H9 (cell line): ENCODE measurements at regions not wholly inside any gene's neighbourhood (a gene's known extent, or its start where the extent isn't known, plus 50 kb on each side); places are given as distances from the start of the nearest gene placed in this dataset.

Experiments
- DNase-seq: peaks from one replicate; pipeline ENCODE4 v3.0.0-alpha.2; 2017
- H2AFZ ChIP-seq: one replicate; pipeline ENCODE4 v1.6.1; 2013; ENCODE audit warnings: mild to moderate bottlenecking, low read length, control low read depth, moderate library complexity
- H2AK5ac ChIP-seq: 2 replicates; pipeline ENCODE4 v1.6.1; 2013; ENCODE audit warnings: low read length, control low read depth, mixed read lengths; ENCODE audit not compliant: insufficient read length
- H2BK120ac ChIP-seq: one replicate; pipeline ENCODE4 v1.6.1; 2013; ENCODE audit warnings: low read depth, mild to moderate bottlenecking, low read length, control low read depth, inconsistent platforms; ENCODE audit not compliant: poor library complexity, severe bottlenecking
- H2BK12ac ChIP-seq: 2 replicates; pipeline ENCODE4 v1.6.1; 2013; ENCODE audit warnings: low read length, control low read depth, mixed read lengths, low read depth; ENCODE audit not compliant: insufficient read length
- H2BK15ac ChIP-seq: 2 replicates; pipeline ENCODE4 v1.6.1; 2013; ENCODE audit warnings: low read depth, low read length, control low read depth
- H2BK20ac ChIP-seq: one replicate; pipeline ENCODE4 v1.6.1; 2013; ENCODE audit warnings: low read depth, mild to moderate bottlenecking, low read length, control low read depth, inconsistent platforms; ENCODE audit not compliant: poor library complexity, severe bottlenecking
- H2BK5ac ChIP-seq: 2 replicates; pipeline ENCODE4 v1.6.1; 2013; ENCODE audit warnings: low read length, control low read depth, mixed read lengths; ENCODE audit not compliant: insufficient read length
- H3K14ac ChIP-seq: 2 replicates; pipeline ENCODE4 v1.6.1; 2013; ENCODE audit warnings: low read length, control low read depth; ENCODE audit not compliant: insufficient read depth
- H3K18ac ChIP-seq: 2 replicates; pipeline ENCODE4 v1.6.1; 2013; ENCODE audit warnings: low read depth, mild to moderate bottlenecking, mixed read lengths, low read length, control low read depth; ENCODE audit not compliant: insufficient read length
- H3K23ac ChIP-seq: 2 replicates; pipeline ENCODE4 v1.6.1; 2013; ENCODE audit warnings: low read length, control low read depth, mixed read lengths, low read depth; ENCODE audit not compliant: insufficient read length
- H3K23me2 ChIP-seq: 2 replicates; pipeline ENCODE4 v1.6.1; 2013; ENCODE audit warnings: low read depth, mild to moderate bottlenecking, mixed read lengths, low read length, control low read depth; ENCODE audit not compliant: insufficient read length, poor library complexity, severe bottlenecking
- H3K27ac ChIP-seq: 2 replicates; pipeline ENCODE4 v1.5.1; 2013; ENCODE audit warnings: low read length, control low read depth, mixed read lengths, low read depth; ENCODE audit not compliant: insufficient read length
- H3K27me3 ChIP-seq: 2 replicates; pipeline ENCODE4 v1.6.1; 2013; ENCODE audit warnings: low read length, control low read depth, inconsistent platforms; ENCODE audit not compliant: insufficient read depth
- H3K4ac ChIP-seq: 2 replicates; pipeline ENCODE4 v1.6.1; 2013; ENCODE audit warnings: low read depth, mild to moderate bottlenecking, control low read depth, inconsistent platforms, low read length, moderate library complexity
- H3K4me1 ChIP-seq: 2 replicates; pipeline ENCODE4 v1.6.1; 2013; ENCODE audit warnings: low read length, control low read depth, inconsistent platforms; ENCODE audit not compliant: insufficient read depth
- H3K4me2 ChIP-seq: 2 replicates; pipeline ENCODE4 v1.6.1; 2013; ENCODE audit warnings: low read length, control low read depth, mixed read lengths; ENCODE audit not compliant: insufficient read length, insufficient read depth
- H3K56ac ChIP-seq: 2 replicates; pipeline ENCODE4 v1.6.1; 2013; ENCODE audit warnings: low read depth, mild to moderate bottlenecking, mixed read lengths, low read length, control low read depth; ENCODE audit not compliant: insufficient read length
- H3K79me1 ChIP-seq: 2 replicates; pipeline ENCODE4 v1.6.1; 2013; ENCODE audit warnings: low read depth, mild to moderate bottlenecking, moderate library complexity, low read length, control low read depth, inconsistent platforms; ENCODE audit not compliant: insufficient read depth, poor library complexity, severe bottlenecking
- H3K79me2 ChIP-seq: 2 replicates; pipeline ENCODE4 v1.6.1; 2013; ENCODE audit warnings: low read length, control low read depth, inconsistent platforms; ENCODE audit not compliant: insufficient read depth
- H3K9ac ChIP-seq: 2 replicates; pipeline ENCODE4 v1.6.1; 2013; ENCODE audit warnings: low read length, control low read depth, mixed read lengths; ENCODE audit not compliant: insufficient read length; ENCODE audit errors: extremely low read depth
- H3K9me3 ChIP-seq: one replicate; pipeline ENCODE4 v1.6.1; 2013; ENCODE audit warnings: low read depth, low read length, inconsistent platforms; ENCODE audit not compliant: control insufficient read depth
- H3T11ph ChIP-seq: one replicate; pipeline ENCODE4 v1.6.1; 2013; ENCODE audit warnings: mild to moderate bottlenecking, low read length, control low read depth, inconsistent platforms
- H4K20me1 ChIP-seq: one replicate; pipeline ENCODE4 v1.6.1; 2013; ENCODE audit not compliant: control insufficient read depth, insufficient read length, insufficient read depth
- H4K5ac ChIP-seq: 2 replicates; pipeline ENCODE4 v1.6.1; 2013; ENCODE audit warnings: low read depth, mild to moderate bottlenecking, mixed read lengths, low read length, control low read depth; ENCODE audit not compliant: insufficient read length
- H4K8ac ChIP-seq: replicated peaks from 2 replicates; pipeline ENCODE4 v1.6.1; 2013; ENCODE audit warnings: low read length, control low read depth, mixed read lengths, low read depth; ENCODE audit not compliant: insufficient read length
- H4K91ac ChIP-seq: 2 replicates; pipeline ENCODE4 v1.6.1; 2013; ENCODE audit warnings: low read depth, mild to moderate bottlenecking, moderate library complexity, mixed read lengths, low read length, control low read depth; ENCODE audit not compliant: insufficient read length
- H3K27ac Mint-ChIP-seq, 3 experiments: 2 replicates in 2 of 3; 3 replicates in 1 of 3; pipeline ENCODE4 v1.8.0; 2020 to 2021; ENCODE audit warnings: mixed read lengths in 3 of 3, mild to moderate bottlenecking in 1 of 3, moderate library complexity in 1 of 3
- H3K27me3 Mint-ChIP-seq: 2 replicates; pipeline ENCODE4 v1.8.0; 2021; ENCODE audit warnings: low read depth, mild to moderate bottlenecking, moderate library complexity, mixed read lengths
- H3K36me3 Mint-ChIP-seq, 3 experiments: 2 replicates in 2 of 3; 3 replicates in 1 of 3; pipeline ENCODE4 v1.8.0; 2020 to 2021; ENCODE audit warnings: low read depth in 3 of 3, mixed read lengths in 3 of 3; ENCODE audit not compliant: insufficient read depth in 1 of 3
- H3K4me1 Mint-ChIP-seq, 2 experiments: 2 replicates each; pipeline ENCODE4 v1.8.0; 2020; ENCODE audit warnings: mixed read lengths in 2 of 2
- H3K4me3 Mint-ChIP-seq, 2 experiments: 2 replicates in 1 of 2; 3 replicates in 1 of 2; pipeline ENCODE4 v1.8.0; 2020 to 2021; ENCODE audit warnings: mild to moderate bottlenecking in 2 of 2, mixed read lengths in 2 of 2, moderate library complexity in 1 of 2
- H3K9me3 Mint-ChIP-seq, 2 experiments: 2 replicates in 1 of 2; 3 replicates in 1 of 2; pipeline ENCODE4 v1.8.0; 2020; ENCODE audit warnings: mild to moderate bottlenecking in 2 of 2, mixed read lengths in 2 of 2, moderate library complexity in 1 of 2
- CTCF ChIP-seq: fragments of 200-600 bp; sonication (generic); conservative IDR thresholded peaks from 3 replicates; pipeline ENCODE4 v1.8.0; 2021; ENCODE audit warnings: antibody characterized with exemption, mild to moderate bottlenecking
- WGBS: extraction: QIAGEN DNeasy Blood & Tissue Kit; methylation state at CpG from one replicate; pipeline ENCODE4 v1.1.7; 2013; ENCODE audit warnings: missing lambda C conversion rate, low lambda C conversion rate, mixed read lengths; ENCODE audit not compliant: insufficient read length; ENCODE audit errors: extremely low coverage; 5-methylcytosine and 5-hydroxymethylcytosine counted together

GRCh38 chr20:39142407-39143096 lies 180.4 kb downstream of the DHX35 start:
- H3K4me3 Mint-ChIP-seq = no peak overlapping the region
- H3K23me2 ChIP-seq = no peaks in the 10 kb centered on the region
- peaks cover 17 to 22% of the 10 kb centered on the region in 2 experiments for H3K4me1 Mint-ChIP-seq
- no peak overlapping the region for H2AFZ ChIP-seq
- H2BK20ac ChIP-seq = no peak overlapping the region
- no peak for TF ChIP-seq CTCF
- H2BK120ac ChIP-seq = no peak overlapping the region
- H2AK5ac ChIP-seq = no peak overlapping the region
- H3K56ac ChIP-seq = no peak overlapping the region
- no CpG with 5 or more reads among the region's 13 CpGs for WGBS
- H3K4me2 ChIP-seq = no peak overlapping the region
- H3K4ac ChIP-seq = no peak overlapping the region
- peaks cover 4% of the 10 kb centered on the region; the same call in 1 of the 2 replicates for H3K4me1 ChIP-seq
- no peaks in the 10 kb centered on the region for H4K20me1 ChIP-seq
- no peak overlapping the region for H3K23ac ChIP-seq
- no peak overlapping the region for H2BK12ac ChIP-seq
- H3K18ac ChIP-seq = no peak overlapping the region
- no peak overlapping the region for H4K8ac ChIP-seq
- no peak overlapping the region for H4K5ac ChIP-seq
- H3K27me3 Mint-ChIP-seq = peaks cover 6% of the 10 kb centered on the region
- H3K27ac ChIP-seq = no peak overlapping the region
- no peak overlapping the region for H3K27ac Mint-ChIP-seq
- H3T11ph ChIP-seq = no peak overlapping the region
- no peak for DNase-seq
- H3K14ac ChIP-seq = no peak overlapping the region
- no peak overlapping the region for H2BK5ac ChIP-seq
- no peak overlapping the region for H3K9ac ChIP-seq
- no peaks in the 10 kb centered on the region; a peak in 2 of 7 replicates for H3K36me3 Mint-ChIP-seq
- H3K9me3 ChIP-seq = no peaks in the 10 kb centered on the region
- H3K27me3 ChIP-seq = no peaks in the 10 kb centered on the region; the same call in 1 of the 2 replicates
- H3K79me1 ChIP-seq = no peaks in the 10 kb centered on the region
- H3K79me2 ChIP-seq = no peaks in the 10 kb centered on the region
- H2BK15ac ChIP-seq = no peak overlapping the region
- H4K91ac ChIP-seq = no peak overlapping the region
- peaks cover 0 to 3% of the 10 kb centered on the region in 2 experiments; a peak in 1 of 5 replicates for H3K9me3 Mint-ChIP-seq
